Left ventricle myocardium inferior (tissue), 1 donor: ENCODE measurements at regions not wholly inside any gene's neighbourhood (a gene's known extent, or its start where the extent isn't known, plus 50 kb on each side); places are given as distances from the start of the nearest gene placed in this dataset.

Source experiments
- DNase-seq: peaks from one replicate; pipeline ENCODE4 v3.0.0-alpha.2; 2020
- H3K27ac ChIP-seq: fragments of 200-600 bp; replicated peaks from 2 replicates; pipeline ENCODE4 v1.8.0; 2021
- H3K27me3 ChIP-seq: fragments of 200-600 bp; 2 replicates; pipeline ENCODE4 v1.8.0; 2021; ENCODE audit warnings: low read depth
- H3K36me3 ChIP-seq: fragments of 200-600 bp; 2 replicates; pipeline ENCODE4 v1.8.0; 2021
- H3K4me1 ChIP-seq: fragments of 200-600 bp; 2 replicates; pipeline ENCODE4 v1.8.0; 2021
- H3K4me3 ChIP-seq: fragments of 200-600 bp; 2 replicates; pipeline ENCODE4 v1.8.0; 2021; ENCODE audit warnings: mild to moderate bottlenecking, moderate library complexity
- H3K9me3 ChIP-seq: fragments of 200-600 bp; replicated peaks from 2 replicates; pipeline ENCODE4 v1.8.0; 2021
- intact Hi-C: fragments of 100-400 bp; cut with micrococcal nuclease; formaldehyde crosslinking; loops from one replicate; pipeline ENCODE4 v1.11.0; 2022
- TF ChIP-seq, protein P1 (sequence below): fragments of 200-600 bp; IDR thresholded peaks from 2 replicates; pipeline ENCODE4 v1.8.0; 2021; ENCODE audit warnings: antibody characterized with exemption, mild to moderate bottlenecking, borderline replicate concordance
- donor health status: DM: no; HTN: yes; CAD: no; lungs with severe emphysema.

DNA sequence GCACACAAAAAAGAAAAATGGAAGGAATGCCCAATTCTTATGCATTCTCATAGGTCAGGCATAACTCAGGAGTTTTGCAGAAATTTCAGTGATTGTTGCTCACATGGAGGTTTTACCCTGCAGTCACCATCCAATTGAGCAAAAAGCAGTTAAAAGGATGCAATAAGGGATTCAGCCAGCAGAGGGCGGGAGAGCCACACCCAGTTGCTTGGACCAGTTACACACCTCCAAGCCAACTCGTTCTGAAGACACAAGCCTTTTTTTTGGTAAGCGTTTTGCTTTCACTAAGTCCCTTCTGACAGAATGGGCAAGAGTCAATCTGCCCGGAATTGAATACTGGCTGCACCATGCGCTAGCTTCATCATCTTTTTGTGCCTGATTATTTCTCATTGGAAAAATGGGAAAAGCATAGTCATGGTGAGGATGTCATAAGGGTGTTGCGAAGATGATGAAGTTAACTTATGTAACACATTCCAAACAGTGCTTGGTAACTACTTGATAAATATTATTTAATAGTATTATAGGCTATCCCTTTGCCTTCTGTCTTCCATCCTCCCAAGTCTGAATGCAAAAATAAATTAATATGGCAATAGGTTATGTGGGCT, 154.4 kb upstream of the SGO1 start:
- Histone ChIP-seq H3K27me3 (no peaks in the 10 kb centered on the region), H3K9me3 (no peaks in the 10 kb centered on the region), H3K4me3 (no peak overlapping the region), H3K36me3 (no peaks in the 10 kb centered on the region), H3K27ac (no peak overlapping the region), H3K4me1 (no peaks in the 10 kb centered on the region)
- DNase-seq, result peak; percentile 41
- intact Hi-C loops, result no loop called here
- TF ChIP-seq, protein P1, sequence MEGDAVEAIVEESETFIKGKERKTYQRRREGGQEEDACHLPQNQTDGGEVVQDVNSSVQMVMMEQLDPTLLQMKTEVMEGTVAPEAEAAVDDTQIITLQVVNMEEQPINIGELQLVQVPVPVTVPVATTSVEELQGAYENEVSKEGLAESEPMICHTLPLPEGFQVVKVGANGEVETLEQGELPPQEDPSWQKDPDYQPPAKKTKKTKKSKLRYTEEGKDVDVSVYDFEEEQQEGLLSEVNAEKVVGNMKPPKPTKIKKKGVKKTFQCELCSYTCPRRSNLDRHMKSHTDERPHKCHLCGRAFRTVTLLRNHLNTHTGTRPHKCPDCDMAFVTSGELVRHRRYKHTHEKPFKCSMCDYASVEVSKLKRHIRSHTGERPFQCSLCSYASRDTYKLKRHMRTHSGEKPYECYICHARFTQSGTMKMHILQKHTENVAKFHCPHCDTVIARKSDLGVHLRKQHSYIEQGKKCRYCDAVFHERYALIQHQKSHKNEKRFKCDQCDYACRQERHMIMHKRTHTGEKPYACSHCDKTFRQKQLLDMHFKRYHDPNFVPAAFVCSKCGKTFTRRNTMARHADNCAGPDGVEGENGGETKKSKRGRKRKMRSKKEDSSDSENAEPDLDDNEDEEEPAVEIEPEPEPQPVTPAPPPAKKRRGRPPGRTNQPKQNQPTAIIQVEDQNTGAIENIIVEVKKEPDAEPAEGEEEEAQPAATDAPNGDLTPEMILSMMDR, result peak; percentile 94

DNA sequence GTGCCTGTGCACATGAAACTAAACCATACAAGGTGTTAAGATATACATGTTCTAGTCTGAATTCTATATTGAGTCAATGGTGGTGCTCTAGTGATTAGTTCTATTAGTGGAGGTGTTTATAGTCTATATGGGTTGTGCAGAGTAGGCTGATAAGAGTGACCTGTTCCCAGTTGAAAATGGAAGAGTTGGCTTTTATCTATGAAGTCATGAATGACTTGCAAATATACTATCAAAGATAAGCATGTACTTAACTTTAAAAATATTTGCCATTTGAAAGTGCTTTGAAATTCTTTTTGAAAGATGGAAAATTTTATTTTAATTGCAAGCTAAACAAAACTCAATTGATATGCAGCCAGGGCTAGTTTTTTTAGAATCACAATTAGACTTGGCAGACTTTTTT, 150.6 kb upstream of the SGO1 start:
- no peak overlapping the region for H3K27ac ChIP-seq
- H3K9me3 ChIP-seq, result no peaks in the 10 kb centered on the region
- no peaks in the 10 kb centered on the region for H3K36me3 ChIP-seq
- TF ChIP-seq, protein P1, result no peak
- no peaks in the 10 kb centered on the region for H3K4me1 ChIP-seq
- intact Hi-C loops, result no loop called here
- H3K4me3 ChIP-seq, result no peak overlapping the region
- no peaks in the 10 kb centered on the region for H3K27me3 ChIP-seq
- DNase-seq, result no peak

DNA sequence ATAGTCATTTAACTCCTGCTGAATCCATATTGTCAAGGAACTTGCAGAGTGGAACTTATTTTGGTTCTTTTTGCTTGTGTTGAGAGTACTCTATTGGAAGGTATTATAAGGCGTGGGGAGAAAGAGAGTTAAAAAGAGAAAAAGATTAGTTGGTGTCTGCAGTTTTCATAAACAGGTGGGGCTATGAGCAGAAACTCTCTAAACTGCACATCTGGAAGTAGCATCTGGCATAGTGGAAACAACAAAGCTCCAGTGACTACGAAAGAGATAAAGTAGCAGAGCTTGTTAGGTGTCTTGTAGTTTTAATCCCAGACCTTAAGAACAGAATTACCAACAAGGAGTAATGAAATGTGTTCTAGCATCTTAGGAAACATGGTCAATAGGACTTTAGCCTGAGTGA, 148.8 kb upstream of the SGO1 start:
- Histone ChIP-seq H3K27me3 (no peaks in the 10 kb centered on the region), H3K9me3 (no peaks in the 10 kb centered on the region), H3K4me3 (no peak overlapping the region), H3K4me1 (no peaks in the 10 kb centered on the region), H3K27ac (no peak overlapping the region), H3K36me3 (no peaks in the 10 kb centered on the region)
- DNase-seq, result no peak
- intact Hi-C loops, result no loop called here
- TF ChIP-seq, protein P1, result no peak

DNA sequence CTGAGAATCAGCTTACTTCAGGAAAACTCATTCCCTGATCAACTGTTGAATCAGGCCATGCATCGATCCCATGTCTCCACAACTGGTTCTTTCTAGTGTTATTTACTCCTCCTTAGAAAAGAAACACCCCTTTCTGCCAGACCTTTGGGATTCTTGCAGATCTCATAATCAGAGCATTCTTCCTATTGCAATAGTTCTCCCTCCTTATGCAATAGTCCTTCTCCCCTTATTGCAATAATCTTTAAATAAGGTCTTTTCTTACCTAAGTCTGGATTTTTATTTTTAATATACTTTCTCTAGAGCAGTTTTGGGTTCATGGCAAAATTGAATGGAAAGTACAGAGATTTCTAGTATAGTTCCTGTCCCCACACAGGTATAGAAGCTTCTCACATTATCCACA, 141.9 kb upstream of the SGO1 start:
- DNase-seq, result no peak
- TF ChIP-seq, protein P1, result no peak
- Histone ChIP-seq H3K4me3 (no peak overlapping the region), H3K27ac (no peak overlapping the region), H3K36me3 (no peaks in the 10 kb centered on the region), H3K27me3 (no peaks in the 10 kb centered on the region), H3K9me3 (no peaks in the 10 kb centered on the region), H3K4me1 (no peaks in the 10 kb centered on the region)
- intact Hi-C loops, result no loop called here

DNA sequence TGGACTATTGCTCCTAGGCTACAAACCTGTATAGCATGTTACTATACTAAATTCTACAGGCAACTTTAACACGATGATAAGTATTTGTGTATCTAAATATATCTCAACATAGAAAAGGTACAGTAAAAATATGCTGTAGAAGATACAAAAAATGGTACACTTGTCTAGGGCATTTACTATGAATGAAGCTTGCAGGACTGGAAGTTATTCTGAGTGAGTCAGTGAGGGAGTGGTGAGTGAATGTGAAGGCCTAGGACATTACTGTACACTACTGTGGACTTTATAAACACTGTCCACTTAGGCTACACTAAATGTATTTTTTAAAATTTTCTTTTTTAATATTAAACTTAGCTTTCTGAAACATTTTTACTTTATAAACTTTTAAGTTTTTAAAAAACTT, 140.5 kb upstream of the SGO1 start:
- DNase-seq, result no peak
- no peak overlapping the region for H3K27ac ChIP-seq
- no peaks in the 10 kb centered on the region for H3K4me1 ChIP-seq
- no peak overlapping the region for H3K4me3 ChIP-seq
- TF ChIP-seq, protein P1, result no peak
- no peaks in the 10 kb centered on the region for H3K9me3 ChIP-seq
- intact Hi-C loops, result no loop called here
- H3K27me3 ChIP-seq, result no peaks in the 10 kb centered on the region
- H3K36me3 ChIP-seq, result no peaks in the 10 kb centered on the region
